Gastrocnemius medialis (tissue), 4 donors: ENCODE measurements at regions not wholly inside any gene's neighbourhood (a gene's known extent, or its start where the extent isn't known, plus 50 kb on each side); places are given as distances from the start of the nearest gene placed in this dataset.

ENCODE experiments used
- ATAC-seq, 2 donors: fragments of 150-250 bp; one replicate each; pipeline ENCODE4 v1.9.1; 2016
- DNase-seq, 2 donors: peaks; one replicate each; pipeline ENCODE4 v3.0.0-alpha.2; 2019
- H3K27ac ChIP-seq, 4 donors: fragments of 200-600 bp; sonication (generic); 1 replicate in 1 of 4; 2 replicates in 3 of 4; pipeline ENCODE4 v1.5.1; 2016 to 2018; ENCODE audit warnings: mild to moderate bottlenecking in 2 of 4, moderate library complexity in 1 of 4
- H3K27me3 ChIP-seq, 3 donors: fragments of 200-600 bp; sonication (generic) in 2 of 3; 1 replicate in 1 of 3; 2 replicates in 2 of 3; pipeline versions ENCODE4 v1.5.1 to v1.6.0; 2016 to 2019; ENCODE audit warnings: mild to moderate bottlenecking in 1 of 3, moderate library complexity in 1 of 3
- H3K36me3 ChIP-seq, 2 donors: fragments of 200-600 bp; sonication (generic) in 1 of 2; one replicate each; pipeline ENCODE4 v1.5.1; 2017 to 2018
- H3K4me1 ChIP-seq, 2 donors: fragments of 200-600 bp; sonication (generic) in 1 of 2; one replicate each; pipeline ENCODE4 v1.5.1; 2016 to 2017; ENCODE audit warnings: mild to moderate bottlenecking in 2 of 2
- H3K4me3 ChIP-seq, 4 donors: fragments of 200-600 bp; sonication (generic) in 3 of 4; 1 replicate in 1 of 4; 2 replicates in 3 of 4; pipeline ENCODE4 v1.5.1; 2016 to 2019; ENCODE audit warnings: mild to moderate bottlenecking in 2 of 4
- H3K9me3 ChIP-seq, 3 donors: fragments of 200-600 bp; sonication (generic) in 2 of 3; 1 replicate in 1 of 3; 2 replicates in 2 of 3; pipeline ENCODE4 v1.5.1; 2016 to 2019
- POLR2A ChIP-seq, 2 donors: fragments of 450-650 bp; IDR thresholded peaks; one replicate each; pipeline ENCODE4 v1.6.1; 2017; ENCODE audit warnings: antibody characterized with exemption in 2 of 2, mild to moderate bottlenecking in 2 of 2, moderate library complexity in 2 of 2
- in situ Hi-C, 4 donors: fragments of 200-750 bp; cut with MboI; loops; one replicate each; pipeline versions ENCODE4 v1.15.0 to v1.8.0; 2017; ENCODE audit warnings: low sequenced_read_pairs in 4 of 4
- intact Hi-C: fragments of 100-400 bp; cut with DNase I; formaldehyde crosslinking; loops from one replicate; pipeline ENCODE4 v1.15.1; 2023; ENCODE audit warnings: low total_unique reads
- TF ChIP-seq, protein P1 (sequence below), 5 experiments: fragments of 450-650 bp in 3 of 5; fragments of 200-600 bp in 2 of 5; sonication (generic) in 2 of 5; IDR thresholded peaks in 4 of 5; conservative IDR thresholded peaks in 1 of 5; 1 replicate in 4 of 5; 2 replicates in 1 of 5; pipeline ENCODE4 v1.5.1; 2016 to 2019; ENCODE audit warnings: antibody characterized with exemption in 5 of 5, mild to moderate bottlenecking in 3 of 5, moderate library complexity in 3 of 5

GRCh38 chr6:40320947-40321346 lies 266.2 kb downstream of the LRFN2 start:
- in situ Hi-C loops, result loop anchor here (10.0 to 25.0 kb wide), 3 partner anchors 274 to 959 kb away; no protein-coding TSS in a partner anchor
- no peaks in the 10 kb centered on the region for H3K36me3 ChIP-seq
- no peaks in the 10 kb centered on the region for H3K9me3 ChIP-seq
- no peak overlapping the region for H3K27ac ChIP-seq
- no peaks in the 10 kb centered on the region for H3K27me3 ChIP-seq
- H3K4me3 ChIP-seq, result no peak overlapping the region
- peaks cover under 1 to 1% of the 10 kb centered on the region in 2 donors for H3K4me1 ChIP-seq
- intact Hi-C loops, result no loop called here
- DNase-seq (no peak), ATAC-seq (no peak)
- no peak for TF ChIP-seq POLR2A (IDR thresholded peaks at IDR 0.05)
- TF ChIP-seq, protein P1, sequence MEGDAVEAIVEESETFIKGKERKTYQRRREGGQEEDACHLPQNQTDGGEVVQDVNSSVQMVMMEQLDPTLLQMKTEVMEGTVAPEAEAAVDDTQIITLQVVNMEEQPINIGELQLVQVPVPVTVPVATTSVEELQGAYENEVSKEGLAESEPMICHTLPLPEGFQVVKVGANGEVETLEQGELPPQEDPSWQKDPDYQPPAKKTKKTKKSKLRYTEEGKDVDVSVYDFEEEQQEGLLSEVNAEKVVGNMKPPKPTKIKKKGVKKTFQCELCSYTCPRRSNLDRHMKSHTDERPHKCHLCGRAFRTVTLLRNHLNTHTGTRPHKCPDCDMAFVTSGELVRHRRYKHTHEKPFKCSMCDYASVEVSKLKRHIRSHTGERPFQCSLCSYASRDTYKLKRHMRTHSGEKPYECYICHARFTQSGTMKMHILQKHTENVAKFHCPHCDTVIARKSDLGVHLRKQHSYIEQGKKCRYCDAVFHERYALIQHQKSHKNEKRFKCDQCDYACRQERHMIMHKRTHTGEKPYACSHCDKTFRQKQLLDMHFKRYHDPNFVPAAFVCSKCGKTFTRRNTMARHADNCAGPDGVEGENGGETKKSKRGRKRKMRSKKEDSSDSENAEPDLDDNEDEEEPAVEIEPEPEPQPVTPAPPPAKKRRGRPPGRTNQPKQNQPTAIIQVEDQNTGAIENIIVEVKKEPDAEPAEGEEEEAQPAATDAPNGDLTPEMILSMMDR (IDR thresholded peaks at IDR 0.05 in 4 of 5, conservative IDR thresholded peaks at IDR 0.05 in 1 of 5), result no peak

DNA sequence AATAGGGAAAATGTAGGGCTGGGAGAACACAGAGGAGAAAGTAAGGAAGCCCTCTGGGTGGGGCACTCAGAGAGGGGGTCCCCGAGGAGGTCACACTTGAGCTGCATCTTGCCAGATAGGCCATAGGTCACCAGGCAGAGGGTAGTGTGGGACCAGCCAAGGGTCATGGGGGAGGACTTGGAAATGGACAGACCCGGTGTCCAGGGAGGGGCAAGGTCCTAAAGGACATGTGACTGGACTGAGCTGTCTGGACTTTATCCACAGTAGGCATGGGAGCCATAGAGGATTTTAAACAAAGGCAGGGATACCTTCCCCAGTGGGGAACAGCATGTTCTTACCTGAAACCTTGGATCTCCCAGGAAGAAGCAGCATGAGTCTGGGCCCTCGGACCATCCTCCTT lies 266.7 kb downstream of the LRFN2 start:
- DNase-seq (no peak), ATAC-seq (no peak)
- Histone ChIP-seq H3K9me3 (no peaks in the 10 kb centered on the region), H3K36me3 (no peaks in the 10 kb centered on the region), H3K4me3 (no peak overlapping the region), H3K4me1 (peaks cover 6% of the 10 kb centered on the region in 2 donors), H3K27me3 (no peaks in the 10 kb centered on the region), H3K27ac (no peak overlapping the region)
- in situ Hi-C loops, result loop anchor here (10.0 to 25.0 kb wide), 3 partner anchors 274 to 958 kb away; no protein-coding TSS in a partner anchor
- TF ChIP-seq POLR2A (IDR thresholded peaks at IDR 0.05), result no peak
- TF ChIP-seq, protein P1 (IDR thresholded peaks at IDR 0.05 in 4 of 5, conservative IDR thresholded peaks at IDR 0.05 in 1 of 5), result no peak
- intact Hi-C loops, result no loop called here

GRCh38 chr6:40319124-40319523 lies 268.0 kb downstream of the LRFN2 start:
- TF ChIP-seq, protein P1 (IDR thresholded peaks at IDR 0.05 in 4 of 5, conservative IDR thresholded peaks at IDR 0.05 in 1 of 5), result no peak
- TF ChIP-seq POLR2A (IDR thresholded peaks at IDR 0.05), result no peak
- intact Hi-C loops (loop anchor here (10.0 kb wide), 1 partner anchor 954 kb away; no protein-coding TSS in a partner anchor), in situ Hi-C loops (loop anchor here (10.0 to 25.0 kb wide), 3 partner anchors 332 to 957 kb away; no protein-coding TSS in a partner anchor)
- Histone ChIP-seq H3K4me3 (no peak overlapping the region), H3K27ac (no peak overlapping the region), H3K9me3 (no peaks in the 10 kb centered on the region), H3K36me3 (no peaks in the 10 kb centered on the region), H3K27me3 (no peaks in the 10 kb centered on the region), H3K4me1 (peaks cover 10 to 14% of the 10 kb centered on the region in 2 donors)
- ATAC-seq (no peak), DNase-seq (no peak)

DNA sequence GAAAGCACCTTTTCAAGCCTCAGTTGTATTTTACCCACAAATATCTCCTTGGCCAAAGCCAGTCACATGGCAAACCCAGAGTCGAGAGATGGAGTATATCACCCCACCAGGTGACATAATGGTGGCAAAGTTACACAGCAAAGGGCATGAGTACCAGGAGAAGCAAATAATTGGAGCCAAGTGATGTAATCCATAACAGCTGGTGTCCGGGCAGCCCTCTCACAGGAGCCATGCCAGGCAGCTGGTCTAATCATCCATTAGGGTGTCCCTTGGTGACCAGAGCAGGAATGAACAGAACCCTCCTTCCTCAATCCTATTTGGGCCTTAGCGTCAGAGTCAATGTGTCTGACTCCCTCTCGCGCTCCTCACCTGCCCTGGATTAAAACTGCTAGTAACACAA lies 272.1 kb downstream of the LRFN2 start:
- no peak for TF ChIP-seq POLR2A (IDR thresholded peaks at IDR 0.05)
- TF ChIP-seq, protein P1 (IDR thresholded peaks at IDR 0.05 in 4 of 5, conservative IDR thresholded peaks at IDR 0.05 in 1 of 5), result no peak
- ATAC-seq, result peak; percentile 91 to 92
- intact Hi-C loops, result loop anchor here (10.0 kb wide), 1 partner anchor 950 kb away; no protein-coding TSS in a partner anchor
- H3K9me3 ChIP-seq, result no peaks in the 10 kb centered on the region
- no peaks in the 10 kb centered on the region for H3K27me3 ChIP-seq
- in situ Hi-C loops, result loop anchor here (10.0 to 25.0 kb wide), 3 partner anchors 328 to 953 kb away; no protein-coding TSS in a partner anchor
- no peak overlapping the region for H3K4me3 ChIP-seq
- H3K36me3 ChIP-seq, result no peaks in the 10 kb centered on the region
- DNase-seq, result peak; percentile 50 to 69
- peak overlapping the region in 3 of 4 donors; percentile 2 to 60 (median 18) for H3K27ac ChIP-seq
- peaks cover 10 to 16% of the 10 kb centered on the region in 2 donors for H3K4me1 ChIP-seq
